Stimulated activated CD8-positive, alpha-beta memory T cell treated with anti-CD3 and anti-CD28 coated beads, Interleukin-2, amount 100 ng/mL, for 1 hour (primary cell): ENCODE measurements at regions not wholly inside any gene's neighbourhood (a gene's known extent, or its start where the extent isn't known, plus 50 kb on each side); places are given as distances from the start of the nearest gene placed in this dataset.
"Not testable (repeated sequence)": the region's sequence is repeated elsewhere in the genome, so short reads cannot be mapped to it uniquely, and the experiment has no call there.

ENCODE experiments used
- DNase-seq, 2 donors: peaks; one replicate each; pipeline ENCODE4 v3.0.0-alpha.2; 2020; ENCODE audit warnings: low read depth in 2 of 2

- no peak for DNase-seq
Measured at GRCh38 chr11:8772571-8773519, 90.3 kb downstream of the RPL27A start.

GRCh38 chr11:8773916-8774539 is 91.4 kb downstream of the RPL27A start:
- no peak for DNase-seq

- not testable (repeated sequence) for DNase-seq
Measured at GRCh38 chr11:8774916-8775315, 92.3 kb downstream of the RPL27A start.

- DNase-seq, result no peak
Measured at GRCh38 chr11:8775332-8775731, 92.7 kb downstream of the RPL27A start.

- no peak for DNase-seq
Measured at GRCh38 chr11:8775734-8776133, 93.1 kb downstream of the RPL27A start.

- no peak for DNase-seq
Measured at GRCh38 chr11:8776209-8776608, 93.6 kb downstream of the RPL27A start.

- DNase-seq, result no peak
Measured at GRCh38 chr11:8777907-8778767, 95.5 kb downstream of the RPL27A start.

- no peak for DNase-seq
Measured at GRCh38 chr11:8779107-8779506, 96.5 kb downstream of the RPL27A start.

GRCh38 chr11:8779732-8780131 is 97.1 kb downstream of the RPL27A start:
- DNase-seq, result no peak

- no peak for DNase-seq
Measured at GRCh38 chr11:8784954-8785353, 102.4 kb downstream of the RPL27A start.

- DNase-seq, result no peak
Measured at GRCh38 chr11:8785457-8785856, 102.9 kb downstream of the RPL27A start.

- DNase-seq, result no peak
Measured at GRCh38 chr11:8785998-8786397, 103.4 kb downstream of the RPL27A start.

GRCh38 chr11:8786933-8787332 is 104.3 kb downstream of the RPL27A start:
- no peak for DNase-seq

- no peak for DNase-seq
Measured at GRCh38 chr11:8787372-8787771, 104.8 kb downstream of the RPL27A start.

- DNase-seq, result no peak
Measured at GRCh38 chr11:8788616-8789015, 106.0 kb downstream of the RPL27A start.

- no peak for DNase-seq
Measured at GRCh38 chr11:8789864-8790263, 107.3 kb downstream of the RPL27A start.

GRCh38 chr11:8790968-8791367 is 108.4 kb downstream of the RPL27A start:
- no peak for DNase-seq

GRCh38 chr11:8792710-8793109 is 110.1 kb downstream of the RPL27A start:
- DNase-seq, result no peak

GRCh38 chr11:8793114-8793777 is 110.7 kb downstream of the RPL27A start:
- no peak for DNase-seq

- no peak for DNase-seq
Measured at GRCh38 chr11:8794126-8794525, 111.5 kb downstream of the RPL27A start.

- no peak for DNase-seq
Measured at GRCh38 chr11:8794677-8795103, 112.1 kb downstream of the RPL27A start.

GRCh38 chr11:8796941-8797340 is 114.0 kb upstream of the AKIP1 start:
- no peak for DNase-seq
